Activated gamma-delta T cell treated with anti-CD3 and anti-CD28 coated beads, Interleukin-2, amount 50 U/mL, for 16 hours (primary cell): ENCODE measurements at regions not wholly inside any gene's neighbourhood (a gene's known extent, or its start where the extent isn't known, plus 50 kb on each side); places are given as distances from the start of the nearest gene placed in this dataset.
"Not testable (repeated sequence)": the region's sequence is repeated elsewhere in the genome, so short reads cannot be mapped to it uniquely, and the experiment has no call there.

Experiments used
- DNase-seq: peaks from one replicate; pipeline ENCODE4 v3.0.0-alpha.2; 2020; ENCODE audit warnings: low read depth

DNA sequence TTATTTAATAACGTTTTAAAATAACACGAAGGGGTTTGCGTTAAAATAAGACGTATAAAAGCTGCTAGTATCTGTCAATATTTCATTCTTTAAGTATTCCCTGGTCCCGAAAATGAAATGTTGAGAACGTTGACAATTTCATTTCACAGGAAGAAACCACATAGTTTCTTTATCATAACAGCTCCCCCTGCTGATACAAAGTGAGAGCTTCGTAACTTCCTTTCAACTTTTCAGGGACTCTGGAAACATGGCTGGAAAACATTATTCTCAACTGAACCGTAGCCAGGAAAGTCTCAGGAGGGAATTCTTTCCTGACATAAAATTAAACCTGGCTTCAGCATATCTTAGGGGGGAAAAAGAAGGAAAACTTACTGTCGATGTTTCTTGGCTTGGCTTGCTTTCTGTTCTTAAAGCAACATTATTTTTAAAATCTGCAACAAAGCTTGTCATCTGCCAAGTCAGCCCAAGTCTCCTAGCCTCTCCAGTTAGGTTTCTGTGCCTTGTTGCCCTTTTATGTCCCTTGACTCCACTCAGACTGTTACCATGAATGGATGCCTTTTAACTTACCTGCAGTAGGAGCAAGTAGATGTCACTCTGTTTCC lies 122.9 kb upstream of the DAB2 start:
- DNase-seq: no peak

DNA sequence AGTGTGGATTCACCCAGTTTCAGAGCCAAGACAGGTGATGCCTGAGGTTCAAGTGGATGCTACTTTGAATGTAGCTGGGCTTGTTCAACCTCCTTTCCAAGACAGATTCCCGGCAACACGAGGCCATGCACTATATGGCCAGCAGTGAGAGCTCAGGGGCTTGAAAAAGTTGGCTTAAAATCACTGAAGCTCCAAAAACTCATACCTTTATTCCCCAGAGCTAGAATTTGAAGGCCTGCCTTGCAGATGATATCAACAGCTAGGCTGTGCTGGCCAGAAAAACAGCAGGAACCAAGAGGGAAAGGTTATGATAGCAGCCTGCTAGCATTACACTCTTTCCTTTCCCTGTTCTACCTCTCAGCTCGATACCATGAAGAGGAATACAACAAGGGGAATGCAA lies 120.2 kb upstream of the DAB2 start:
- no peak for DNase-seq

DNA sequence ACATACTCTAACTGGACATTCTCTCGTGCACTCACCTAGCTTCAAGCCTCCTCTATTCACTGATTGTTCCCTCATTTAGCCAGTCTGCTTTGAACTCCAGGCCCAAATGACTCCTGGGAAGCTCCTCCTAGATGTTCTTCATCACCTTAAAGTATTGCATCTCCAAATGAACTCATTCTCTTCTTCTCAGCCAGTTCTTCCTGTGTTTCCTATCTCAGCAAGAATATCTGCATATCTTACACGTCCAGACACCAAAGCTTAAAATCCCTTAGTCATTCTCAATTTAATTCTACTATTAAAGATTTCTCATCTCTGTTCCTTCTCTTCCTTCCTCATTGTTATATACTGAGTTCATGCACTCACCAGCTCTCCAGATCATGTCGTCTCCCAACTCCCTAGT lies 118.6 kb upstream of the DAB2 start:
- DNase-seq: no peak

DNA sequence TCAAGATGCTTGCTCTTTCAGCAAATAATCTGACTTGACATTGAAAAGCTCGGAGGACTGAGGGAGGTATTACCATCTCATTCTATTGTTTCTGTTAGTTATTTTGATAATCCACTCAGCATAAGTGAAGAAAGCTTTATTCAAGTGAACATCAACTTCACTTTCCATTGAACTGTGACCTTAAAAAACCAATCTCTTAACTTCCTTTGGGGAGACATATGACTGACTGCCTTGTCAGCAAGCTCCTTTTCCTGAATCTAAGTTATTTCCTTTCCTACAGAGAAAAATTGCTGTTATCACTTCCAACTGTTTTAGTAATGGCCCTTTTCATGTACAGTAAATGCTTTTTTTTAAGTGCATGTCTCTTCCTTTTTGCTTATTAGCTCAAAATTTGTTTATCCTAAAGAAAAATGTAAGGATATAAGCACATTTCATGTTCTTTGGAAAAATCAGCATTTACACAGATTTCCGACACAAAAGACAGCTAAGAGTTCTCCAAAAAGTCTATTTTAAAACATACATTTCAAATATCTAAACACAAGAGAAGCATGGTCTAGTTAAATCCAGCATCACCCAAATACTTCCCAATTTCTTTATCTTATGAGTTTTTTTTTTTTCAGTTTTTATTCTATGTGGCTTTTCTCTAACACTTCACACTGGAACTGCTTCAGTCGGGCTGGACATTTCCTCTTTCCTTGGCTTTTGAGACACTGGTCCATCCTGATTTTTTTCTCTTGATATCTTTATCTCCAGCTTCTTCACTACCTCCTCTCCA lies 117.9 kb upstream of the DAB2 start:
- DNase-seq: no peak

DNA sequence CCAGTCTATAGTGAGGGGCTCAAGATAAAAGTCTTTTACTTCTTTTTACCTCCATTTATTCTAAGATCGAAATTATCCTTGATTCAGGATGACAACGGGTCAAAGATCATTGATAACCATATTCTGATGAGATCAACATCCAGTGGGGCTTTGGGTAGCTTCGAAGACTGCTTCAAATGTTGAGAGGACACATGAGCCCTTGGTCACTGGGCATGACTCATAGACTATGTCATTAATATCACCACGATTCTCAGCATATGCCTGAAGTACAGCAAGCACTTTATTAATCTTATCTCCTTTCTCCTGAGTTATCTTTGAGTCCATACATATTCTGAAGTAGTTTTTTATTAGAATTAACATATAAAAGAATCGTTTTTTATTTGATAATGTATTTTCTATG lies 117.1 kb upstream of the DAB2 start:
- no peak for DNase-seq

DNA sequence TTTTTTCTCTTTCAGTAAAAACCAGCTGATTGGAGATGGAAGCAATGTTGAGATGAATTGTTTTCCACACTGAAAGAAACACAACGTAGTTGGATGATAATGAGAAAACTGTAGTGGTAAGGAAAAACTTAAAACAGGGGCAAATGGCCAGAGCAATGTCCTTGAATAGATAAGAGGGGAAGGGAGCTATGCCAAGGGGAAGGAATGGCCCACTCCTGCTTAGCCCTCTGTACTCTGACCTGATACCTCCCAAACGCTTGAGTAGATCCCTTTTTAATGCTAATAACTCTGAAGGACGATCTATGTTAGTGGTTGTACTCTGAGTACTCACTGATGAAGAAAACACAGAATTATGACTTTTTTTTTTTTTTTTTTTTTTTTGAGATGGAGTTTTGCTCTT lies 114.7 kb upstream of the DAB2 start:
- no peak for DNase-seq

DNA sequence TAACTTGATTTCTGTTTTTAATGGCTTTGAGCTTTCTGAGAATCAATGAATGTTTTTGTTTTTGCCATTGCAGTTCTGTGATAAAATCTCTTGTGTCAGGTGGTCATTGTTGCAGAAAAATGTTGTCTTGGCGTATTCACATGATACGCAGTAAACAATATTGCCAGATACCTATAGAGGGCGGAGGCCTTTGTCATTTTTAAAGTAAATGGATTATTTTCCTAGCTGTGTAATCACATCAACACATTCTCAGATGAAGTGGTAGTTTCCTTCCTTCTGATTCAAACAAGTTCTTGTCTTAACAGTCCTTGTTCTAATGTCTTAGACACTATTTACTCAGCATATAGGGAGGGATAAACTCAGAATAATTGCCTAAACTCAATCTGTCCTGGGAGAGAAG lies 109.9 kb upstream of the DAB2 start:
- DNase-seq: no peak

DNA sequence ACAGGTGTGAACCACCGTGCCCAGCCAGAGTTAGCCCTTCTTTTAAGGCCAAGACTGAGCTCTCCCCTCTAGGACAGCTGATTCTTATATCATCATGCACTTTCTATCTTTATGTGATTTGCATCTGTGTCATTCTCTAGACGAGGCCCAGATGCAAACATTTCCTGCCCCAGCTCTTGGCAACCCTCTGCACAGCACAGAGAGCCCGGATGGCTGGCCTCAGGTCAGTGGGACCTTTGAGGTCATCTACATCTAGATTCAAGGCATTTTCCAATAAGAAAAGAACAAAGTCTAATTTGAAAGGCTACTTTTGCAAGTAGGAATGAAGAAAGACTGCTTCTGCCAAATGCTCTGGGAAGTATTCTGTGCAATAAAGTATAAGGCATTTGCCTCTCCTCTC lies 109.0 kb upstream of the DAB2 start:
- DNase-seq: no peak

DNA sequence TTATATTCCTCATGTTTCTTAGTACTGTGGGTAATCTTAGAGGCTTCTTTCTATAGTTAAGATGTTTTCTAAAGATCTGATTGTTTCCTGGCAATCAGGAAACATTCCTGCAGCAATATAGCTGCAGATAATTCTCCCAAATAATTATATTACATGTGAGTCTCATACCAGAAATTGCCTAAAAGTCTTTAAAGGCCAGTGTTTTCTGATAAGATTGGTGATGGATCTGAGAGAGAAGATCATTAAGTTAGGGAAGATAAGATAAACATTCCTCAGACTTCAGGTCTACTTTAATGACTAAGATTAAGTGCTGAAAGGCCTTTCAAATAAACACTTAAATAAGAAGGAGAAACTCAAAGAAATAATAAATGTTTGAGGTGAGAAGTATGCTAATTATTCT lies 107.7 kb upstream of the DAB2 start:
- DNase-seq: no peak

DNA sequence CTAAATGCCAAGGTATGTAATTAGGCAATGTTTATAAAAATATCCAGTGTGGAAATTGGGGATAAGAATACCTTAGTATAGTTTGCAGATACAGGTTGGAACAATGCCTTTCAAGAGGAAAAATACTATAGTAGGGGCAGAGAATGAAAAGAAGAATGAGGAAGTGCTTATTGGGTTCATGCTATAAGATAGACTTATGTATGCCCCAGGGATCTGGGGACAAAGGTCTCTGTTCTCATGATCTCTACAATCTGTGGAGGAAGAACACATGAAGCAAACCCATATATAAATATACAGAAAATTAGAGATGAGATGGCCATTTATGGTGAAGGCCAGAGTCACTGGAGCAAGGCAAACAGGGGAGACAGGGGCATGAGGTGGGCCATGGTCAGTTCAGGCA lies 106.5 kb upstream of the DAB2 start:
- no peak for DNase-seq

DNA sequence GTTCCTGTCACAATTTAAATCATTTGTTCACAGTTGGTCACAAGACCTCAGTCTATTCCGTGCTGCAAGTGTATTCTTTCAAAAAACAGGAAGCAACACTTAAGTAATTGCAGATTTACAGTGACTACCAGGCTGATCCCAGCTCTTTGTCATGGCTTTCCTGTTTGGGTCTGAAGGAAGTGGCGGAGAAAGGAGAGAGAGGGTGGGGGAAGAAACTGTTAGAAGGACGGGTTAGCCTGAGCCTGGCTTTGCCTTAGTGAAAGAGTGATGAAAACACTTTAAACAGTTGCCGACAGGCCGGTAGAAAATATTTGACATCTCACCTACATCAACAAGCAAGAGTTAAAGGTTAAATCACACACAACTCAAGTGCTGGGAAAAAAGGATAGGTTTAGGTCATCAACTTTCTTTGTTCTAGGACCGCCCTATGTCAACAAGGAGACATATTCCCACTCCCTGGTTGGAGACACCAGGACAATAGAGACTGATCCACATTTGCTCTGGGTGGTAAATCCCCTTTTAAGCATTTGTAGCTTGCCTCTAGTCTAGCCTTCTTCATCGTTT lies 102.2 kb upstream of the DAB2 start:
- DNase-seq: no peak

DNA sequence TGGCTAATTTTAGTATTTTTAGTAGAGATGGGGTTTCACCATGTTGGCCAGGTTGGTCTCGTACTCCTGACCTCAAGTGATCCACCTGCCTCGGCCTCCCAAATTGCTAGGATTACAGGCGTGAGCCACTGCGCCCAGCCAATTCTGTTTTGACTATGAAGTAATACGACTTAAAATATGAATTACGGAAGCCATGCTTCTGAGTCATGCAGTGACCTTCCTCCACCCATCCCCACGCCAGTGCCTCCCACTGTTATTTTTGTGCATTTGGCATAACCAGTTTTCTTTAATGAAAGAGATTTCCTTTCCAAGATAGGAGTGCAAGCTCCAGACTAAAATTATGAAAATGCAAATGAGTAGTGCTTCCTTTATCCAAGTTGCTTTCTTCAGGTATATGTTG lies 101.0 kb upstream of the DAB2 start:
- not testable (repeated sequence) for DNase-seq

DNA sequence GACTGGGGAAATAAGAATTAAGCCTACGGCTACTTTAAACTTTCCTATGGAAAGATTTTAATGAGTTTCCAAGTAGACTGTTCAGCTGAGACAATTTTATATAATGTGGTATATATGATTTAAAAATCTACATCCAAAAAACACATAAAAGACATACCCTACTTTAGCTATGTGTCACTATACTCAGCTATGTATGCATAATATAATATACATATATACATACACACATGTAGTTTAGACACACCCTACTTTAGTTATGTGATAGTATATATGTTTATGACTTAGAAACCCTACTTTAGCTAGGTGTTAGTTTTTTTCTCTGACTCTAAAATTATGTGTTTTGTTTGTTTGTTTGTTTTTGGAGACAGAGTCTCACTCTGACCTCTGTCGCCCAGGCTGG lies 100.5 kb upstream of the DAB2 start:
- DNase-seq: no peak

DNA sequence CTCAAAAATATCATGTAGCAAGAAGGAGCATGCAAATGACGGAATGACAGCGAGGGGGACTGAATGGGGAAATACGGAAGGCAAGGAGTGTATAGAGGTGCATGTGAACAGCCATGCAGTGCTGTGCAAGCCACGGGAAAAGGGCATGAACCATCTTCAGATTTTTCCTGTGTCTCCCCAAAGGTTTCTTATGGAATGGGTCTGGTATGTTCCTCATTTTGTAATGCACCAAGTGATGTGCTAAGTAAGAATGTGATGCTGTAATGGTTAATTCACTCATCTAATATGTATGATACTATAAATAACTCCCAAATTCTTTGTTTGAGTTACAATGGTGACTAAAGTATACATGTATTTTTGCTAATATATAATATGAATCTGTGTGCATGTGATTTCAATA lies 99.0 kb upstream of the DAB2 start:
- DNase-seq: no peak

DNA sequence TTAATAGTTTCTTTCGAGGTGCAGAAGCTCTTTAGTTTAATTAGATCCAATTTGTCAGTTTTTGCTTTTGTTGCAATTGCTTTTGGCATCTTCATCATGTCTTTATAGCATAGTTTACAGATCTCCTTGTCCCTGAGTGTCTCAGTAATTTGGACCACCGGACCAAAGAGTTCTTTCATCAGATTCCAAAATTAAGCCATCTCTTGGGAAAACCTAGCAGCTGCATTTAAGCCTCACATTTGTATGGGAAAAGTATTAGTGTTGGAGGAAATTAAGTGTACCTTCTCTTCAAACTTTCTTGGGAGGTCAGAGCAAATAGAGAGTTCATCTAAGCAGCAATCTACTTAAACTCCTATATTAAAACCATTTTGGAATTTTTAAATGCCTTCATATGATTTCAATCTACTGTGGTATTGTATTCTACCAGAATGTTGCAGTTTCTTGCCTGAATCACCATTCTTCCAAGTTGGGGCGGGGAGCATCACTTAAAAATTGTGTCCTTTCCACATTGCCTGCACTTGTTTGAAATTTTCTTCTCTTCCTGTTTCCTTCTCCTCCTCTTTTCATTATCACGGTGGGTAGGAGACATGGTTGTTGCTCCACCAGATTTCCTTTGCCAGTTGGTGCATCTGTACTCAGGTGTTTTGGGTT lies 97.3 kb upstream of the DAB2 start:
- no peak for DNase-seq

DNA sequence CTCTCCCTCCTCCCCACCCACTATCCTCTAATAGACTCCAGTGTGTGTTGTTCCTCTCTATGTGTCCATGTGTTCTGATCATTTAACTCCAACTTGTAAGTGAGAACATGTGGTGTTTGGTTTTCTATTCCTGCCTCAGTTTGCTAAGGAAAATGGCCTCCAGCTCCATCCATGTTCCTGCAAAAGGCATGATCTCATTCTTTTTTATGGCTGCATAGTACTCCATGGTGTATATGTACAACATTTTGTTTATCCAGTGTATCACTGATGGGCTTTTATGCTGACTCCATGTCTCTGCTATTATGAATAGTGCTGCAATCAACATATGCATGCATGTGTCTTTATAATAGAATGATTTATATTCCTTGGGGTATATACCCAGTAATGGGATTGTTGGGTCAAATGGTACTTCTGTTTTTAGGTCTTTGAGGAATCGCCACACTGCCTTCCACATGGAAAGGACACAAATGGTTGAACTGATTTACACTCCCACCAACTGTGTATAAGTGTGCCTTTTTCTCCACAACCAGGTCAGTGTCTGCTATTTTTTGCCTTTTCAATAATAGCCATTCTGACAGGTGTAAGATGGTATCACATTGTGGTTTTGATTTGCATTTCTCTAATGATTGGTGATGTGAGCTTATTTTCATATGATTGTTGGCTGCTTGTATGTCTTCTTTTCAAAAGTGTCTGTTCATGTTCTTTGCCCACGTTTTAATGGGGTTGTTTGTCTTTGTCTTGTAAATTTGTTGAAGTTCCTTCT lies 96.5 kb upstream of the DAB2 start:
- no peak for DNase-seq

DNA sequence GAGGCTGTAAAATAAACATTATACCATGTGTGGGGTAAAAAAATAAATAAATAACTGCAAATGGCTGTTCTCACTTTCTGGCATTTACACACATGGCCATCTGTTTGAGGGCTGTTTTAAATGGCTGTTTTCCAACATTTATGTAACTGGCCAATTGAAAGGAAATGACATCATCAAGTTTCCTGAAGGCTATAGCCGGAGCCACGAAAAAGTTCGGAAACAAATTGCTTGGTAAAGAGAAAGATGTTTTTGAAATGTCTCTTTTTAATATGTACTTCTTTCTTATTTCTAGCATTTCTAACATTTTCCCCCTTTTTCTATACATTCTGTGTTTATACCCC lies 95.4 kb upstream of the DAB2 start:
- DNase-seq: no peak

DNA sequence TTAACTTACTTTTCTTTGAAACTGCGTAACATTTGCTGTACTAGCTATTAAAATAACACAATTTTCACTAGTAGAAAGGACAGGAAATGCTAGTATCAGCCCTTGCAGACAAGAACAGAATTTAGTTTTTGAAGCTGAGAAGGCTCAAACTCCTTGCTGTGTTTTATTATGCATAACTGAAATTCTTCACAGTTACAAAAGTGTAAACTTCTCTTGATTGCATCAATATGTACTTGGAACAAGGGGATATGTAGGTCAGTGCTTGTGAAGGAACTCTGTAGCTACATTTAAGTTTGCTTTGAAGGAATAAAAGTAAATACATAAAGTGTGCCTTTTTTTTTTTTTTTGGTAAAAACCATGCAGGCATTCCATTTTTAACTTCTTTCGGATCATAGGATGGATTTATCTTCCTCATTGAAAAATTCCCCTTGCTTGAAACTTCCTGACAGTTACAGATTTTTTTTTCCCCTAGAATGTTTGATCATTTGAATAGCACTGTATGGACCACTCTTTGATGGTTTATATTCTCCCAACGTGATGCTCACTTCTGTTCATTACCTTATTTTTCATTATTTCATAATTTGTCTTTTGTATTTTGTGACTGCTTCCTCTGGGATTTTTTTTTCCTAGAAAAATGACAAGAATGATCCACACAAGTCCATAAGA lies 94.9 kb upstream of the DAB2 start:
- no peak for DNase-seq

DNA sequence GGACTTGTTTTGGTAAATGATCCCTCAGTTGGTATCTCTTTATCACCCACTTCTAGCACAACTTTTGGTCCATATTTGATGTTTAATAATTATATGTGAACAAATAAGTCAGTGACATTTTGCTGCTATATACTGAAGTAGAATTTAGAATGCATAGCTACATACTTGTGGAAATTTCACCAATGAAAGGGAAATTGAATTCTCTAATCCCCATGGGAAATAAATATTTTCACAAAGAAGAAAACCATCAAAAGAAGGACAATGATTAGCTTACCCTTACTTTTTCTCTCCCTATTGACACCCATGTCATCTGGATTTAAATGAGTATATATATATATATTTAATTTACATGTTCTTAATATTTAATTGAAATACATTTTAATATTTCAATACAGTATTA lies 94.3 kb upstream of the DAB2 start:
- DNase-seq: no peak

DNA sequence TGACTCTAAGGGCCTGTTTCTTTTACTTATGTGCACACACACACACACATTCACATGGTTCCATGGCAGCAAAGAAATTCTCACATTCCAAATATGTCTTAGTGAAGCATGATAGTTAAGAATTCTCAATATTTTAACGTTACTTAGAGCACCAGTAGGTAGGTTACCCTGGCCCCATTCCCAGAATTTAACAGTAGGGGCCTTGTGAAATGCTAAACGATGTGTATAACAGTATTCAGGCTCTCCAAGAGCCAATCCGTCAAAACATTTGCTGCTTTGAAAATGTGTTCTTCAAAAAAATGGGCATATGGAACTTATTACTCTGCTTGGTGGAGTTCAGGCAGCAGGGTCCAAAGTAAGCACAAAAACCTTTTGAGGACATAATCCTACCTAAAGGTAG lies 93.7 kb upstream of the DAB2 start:
- no peak for DNase-seq

DNA sequence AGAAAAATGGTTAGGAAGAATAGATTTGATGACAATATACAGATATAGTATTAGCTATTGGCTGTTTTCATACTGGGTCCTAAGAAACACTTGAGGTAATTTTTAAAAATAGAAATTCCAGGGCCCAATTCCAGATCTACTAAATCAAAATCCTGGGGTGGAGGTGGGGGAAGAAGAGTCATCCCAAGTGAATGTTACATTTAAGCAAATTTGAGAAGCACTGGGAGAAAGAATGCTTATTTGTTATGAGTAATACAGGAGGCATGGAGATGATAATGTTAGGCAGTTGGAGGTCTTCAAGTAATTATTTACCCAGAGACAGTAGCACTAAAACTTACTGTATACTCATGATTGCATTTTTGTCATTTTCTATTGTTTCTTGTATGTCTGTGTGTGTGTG lies 93.0 kb upstream of the DAB2 start:
- no peak for DNase-seq

DNA sequence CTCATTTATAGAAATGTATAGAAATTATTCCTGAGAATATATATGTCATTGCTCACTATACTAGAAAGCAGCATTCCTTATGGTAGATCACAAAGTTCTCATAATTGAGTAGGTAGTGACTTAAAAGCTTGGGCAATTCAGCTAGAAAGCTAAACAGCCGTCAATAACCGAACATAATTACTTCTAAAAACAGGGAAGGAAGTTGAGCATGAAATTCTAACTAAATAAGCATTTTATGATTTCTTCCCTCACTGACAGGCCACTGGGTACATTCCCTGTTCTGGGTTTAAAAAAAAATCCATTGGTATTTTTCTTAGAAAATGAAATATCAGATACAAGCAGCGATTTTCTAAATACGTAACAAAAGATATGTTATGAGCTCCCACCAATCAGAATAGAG lies 91.1 kb upstream of the DAB2 start:
- DNase-seq: no peak
